ENCODE measurements at regions not wholly inside any gene's neighbourhood (a gene's known extent, or its start where the extent isn't known, plus 50 kb on each side); places are given as distances from the start of the nearest gene placed in this dataset.

DNA sequence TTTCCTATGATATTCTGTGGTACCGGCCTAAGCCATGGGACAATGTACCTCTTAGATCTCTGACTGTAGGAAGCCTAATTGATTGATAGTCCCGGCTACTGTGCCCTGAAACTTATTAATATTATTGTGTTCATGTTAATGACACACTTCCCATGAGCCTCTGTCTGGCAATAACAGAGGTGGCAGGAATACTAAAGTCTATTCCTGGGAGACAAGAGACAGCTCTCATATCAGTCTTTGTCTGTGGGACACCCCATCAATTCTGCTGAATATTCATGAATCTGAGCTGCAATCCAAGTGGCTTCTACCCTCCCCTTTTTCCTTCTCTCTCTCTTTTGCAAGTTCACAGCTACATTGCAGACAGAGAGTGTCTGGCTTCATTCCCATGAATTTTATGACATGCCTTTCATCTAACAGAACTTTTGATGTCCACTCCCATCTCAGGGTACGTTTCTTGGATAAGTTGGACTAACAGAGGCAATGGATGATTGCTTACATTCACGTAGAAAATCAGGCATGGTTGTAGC is 907.5 kb downstream of the ZPLD1 start:
- dilution Hi-C loops (cut with MboI; ENCODE audit: extremely low pct_ligation_motif_present, low sequenced_read_pairs) = no loop called here
- H2AFZ ChIP-seq (ENCODE audit: control insufficient read depth, low read length) = no peak overlapping the region
- no peaks in the 10 kb centered on the region for H3K27me3 ChIP-seq (ENCODE audit: control insufficient read depth, extremely low read depth, insufficient read depth, low read length)
- no peaks in the 10 kb centered on the region for H3K79me2 ChIP-seq (ENCODE audit: control insufficient read depth, insufficient read depth, low read length)
- H3K27ac ChIP-seq (ENCODE audit: control insufficient read depth, insufficient read depth, low read length) = no peak overlapping the region
- H3K9me3 ChIP-seq (ENCODE audit: control insufficient read depth, low read depth, low read length) = no peaks in the 10 kb centered on the region
- TF ChIP-seq EZH2 (IDR thresholded peaks at IDR 0.05; ENCODE audit: low read length) = no peak
- TF ChIP-seq, protein P1, sequence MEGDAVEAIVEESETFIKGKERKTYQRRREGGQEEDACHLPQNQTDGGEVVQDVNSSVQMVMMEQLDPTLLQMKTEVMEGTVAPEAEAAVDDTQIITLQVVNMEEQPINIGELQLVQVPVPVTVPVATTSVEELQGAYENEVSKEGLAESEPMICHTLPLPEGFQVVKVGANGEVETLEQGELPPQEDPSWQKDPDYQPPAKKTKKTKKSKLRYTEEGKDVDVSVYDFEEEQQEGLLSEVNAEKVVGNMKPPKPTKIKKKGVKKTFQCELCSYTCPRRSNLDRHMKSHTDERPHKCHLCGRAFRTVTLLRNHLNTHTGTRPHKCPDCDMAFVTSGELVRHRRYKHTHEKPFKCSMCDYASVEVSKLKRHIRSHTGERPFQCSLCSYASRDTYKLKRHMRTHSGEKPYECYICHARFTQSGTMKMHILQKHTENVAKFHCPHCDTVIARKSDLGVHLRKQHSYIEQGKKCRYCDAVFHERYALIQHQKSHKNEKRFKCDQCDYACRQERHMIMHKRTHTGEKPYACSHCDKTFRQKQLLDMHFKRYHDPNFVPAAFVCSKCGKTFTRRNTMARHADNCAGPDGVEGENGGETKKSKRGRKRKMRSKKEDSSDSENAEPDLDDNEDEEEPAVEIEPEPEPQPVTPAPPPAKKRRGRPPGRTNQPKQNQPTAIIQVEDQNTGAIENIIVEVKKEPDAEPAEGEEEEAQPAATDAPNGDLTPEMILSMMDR (optimal IDR thresholded peaks at IDR 0.05 in 1 of 3, IDR thresholded peaks at IDR 0.05 in 1 of 3, conservative IDR thresholded peaks at IDR 0.05 in 1 of 3; ENCODE audit: extremely low read depth in 1 of 3, insufficient read depth in 2 of 3, low read length in 3 of 3) = no peak
- no peaks in the 10 kb centered on the region for H3K9me1 ChIP-seq (ENCODE audit: control insufficient read depth, extremely low read depth, insufficient read depth, low read length)
- no peak for FAIRE-seq
- no peaks in the 10 kb centered on the region for H3K36me3 ChIP-seq (ENCODE audit: control insufficient read depth in 2 of 2, extremely low read depth in 1 of 2, insufficient read depth in 2 of 2, low read length in 2 of 2)
- no peaks in the 10 kb centered on the region for H3K4me1 ChIP-seq (ENCODE audit: control insufficient read depth, extremely low read depth, insufficient read depth, low read length)
- DNase-seq (ENCODE audit: low read depth, low spot score) = no peak
- H3K4me2 ChIP-seq (ENCODE audit: control insufficient read depth, extremely low read depth, insufficient read depth, low read depth, low read length) = no peak overlapping the region
- H3K4me3 ChIP-seq (ENCODE audit: control insufficient read depth in 2 of 3, extremely low read depth in 1 of 3, insufficient read depth in 2 of 3, low read depth in 1 of 3, low read length in 3 of 3) = no peak overlapping the region
- no peaks in the 10 kb centered on the region for H4K20me1 ChIP-seq (ENCODE audit: control insufficient read depth, extremely low read depth, insufficient read depth, low read length)
- no peak overlapping the region for H3K9ac ChIP-seq (ENCODE audit: control insufficient read depth, extremely low read depth, insufficient read depth, low read length)

DNA sequence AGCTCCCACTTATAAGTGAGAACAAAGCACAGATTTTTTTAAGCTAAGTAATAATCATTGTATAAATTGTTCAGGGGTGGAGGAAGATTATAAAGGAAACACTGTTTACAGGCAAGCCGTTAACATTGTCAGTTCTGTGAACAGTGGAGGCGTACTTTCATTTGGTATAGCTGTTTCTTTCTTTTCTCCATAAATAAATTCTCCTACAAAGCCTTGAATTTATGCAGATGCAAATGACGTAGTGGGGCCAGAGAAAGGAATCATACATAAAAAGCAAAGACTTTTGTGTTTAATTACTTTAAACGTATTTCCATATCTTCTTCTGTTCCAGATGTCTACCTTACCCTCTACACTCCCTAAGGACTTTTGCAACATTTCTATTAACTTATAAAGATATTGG is 914.9 kb downstream of the ZPLD1 start:
- Histone ChIP-seq H2AFZ (ENCODE audit: control insufficient read depth, low read length) (no peak overlapping the region), H3K27ac (ENCODE audit: control insufficient read depth, insufficient read depth, low read length) (no peak overlapping the region), H3K4me3 (ENCODE audit: control insufficient read depth in 2 of 3, extremely low read depth in 1 of 3, insufficient read depth in 2 of 3, low read depth in 1 of 3, low read length in 3 of 3) (no peak overlapping the region), H3K4me1 (ENCODE audit: control insufficient read depth, extremely low read depth, insufficient read depth, low read length) (no peaks in the 10 kb centered on the region), H3K9me3 (ENCODE audit: control insufficient read depth, low read depth, low read length) (no peaks in the 10 kb centered on the region), H3K27me3 (ENCODE audit: control insufficient read depth, extremely low read depth, insufficient read depth, low read length) (no peaks in the 10 kb centered on the region), H3K9ac (ENCODE audit: control insufficient read depth, extremely low read depth, insufficient read depth, low read length) (no peak overlapping the region), H4K20me1 (ENCODE audit: control insufficient read depth, extremely low read depth, insufficient read depth, low read length) (no peaks in the 10 kb centered on the region), H3K79me2 (ENCODE audit: control insufficient read depth, insufficient read depth, low read length) (no peaks in the 10 kb centered on the region), H3K36me3 (ENCODE audit: control insufficient read depth in 2 of 2, extremely low read depth in 1 of 2, insufficient read depth in 2 of 2, low read length in 2 of 2) (no peaks in the 10 kb centered on the region), H3K4me2 (ENCODE audit: control insufficient read depth, extremely low read depth, insufficient read depth, low read depth, low read length) (no peak overlapping the region), H3K9me1 (ENCODE audit: control insufficient read depth, extremely low read depth, insufficient read depth, low read length) (no peaks in the 10 kb centered on the region)
- dilution Hi-C loops (cut with MboI; ENCODE audit: extremely low pct_ligation_motif_present, low sequenced_read_pairs) = no loop called here
- DNase-seq (ENCODE audit: low read depth, low spot score) = no peak
- TF ChIP-seq, protein P1 (optimal IDR thresholded peaks at IDR 0.05 in 1 of 3, IDR thresholded peaks at IDR 0.05 in 1 of 3, conservative IDR thresholded peaks at IDR 0.05 in 1 of 3; ENCODE audit: extremely low read depth in 1 of 3, insufficient read depth in 2 of 3, low read length in 3 of 3) = no peak
- TF ChIP-seq EZH2 (IDR thresholded peaks at IDR 0.05; ENCODE audit: low read length) = no peak
- no peak for FAIRE-seq
